Activated CD4-positive, alpha-beta T cell treated with anti-CD3 and anti-CD28 coated beads for 1 hour (primary cell): ENCODE measurements at regions not wholly inside any gene's neighbourhood (a gene's known extent, or its start where the extent isn't known, plus 50 kb on each side); places are given as distances from the start of the nearest gene placed in this dataset.

Source experiments
- DNase-seq: peaks from one replicate; pipeline ENCODE4 v3.0.0-alpha.2; 2020

- no peak for DNase-seq
Observed at GRCh38 chr22:46079093-46079860, 71.0 kb upstream of the PPARA start.

- DNase-seq: no peak
Observed at GRCh38 chr22:46079861-46080821, 70.2 kb upstream of the PPARA start.

GRCh38 chr22:46081036-46081830 is 69.1 kb upstream of the PPARA start:
- DNase-seq: no peak

- DNase-seq: no peak
Observed at GRCh38 chr22:46081831-46082210, 68.5 kb upstream of the PPARA start.

- no peak for DNase-seq
Observed at GRCh38 chr22:46082633-46083032, 67.7 kb upstream of the PPARA start.

GRCh38 chr22:46083383-46084350 is 66.7 kb upstream of the PPARA start:
- DNase-seq: no peak

- DNase-seq: no peak
Observed at GRCh38 chr22:46084376-46084775, 66.0 kb upstream of the PPARA start.

GRCh38 chr22:46084943-46085827 is 65.1 kb upstream of the PPARA start:
- no peak for DNase-seq

- no peak for DNase-seq
Observed at GRCh38 chr22:46085828-46086576, 64.3 kb upstream of the PPARA start.

GRCh38 chr22:46086577-46087335 is 63.6 kb upstream of the PPARA start:
- DNase-seq: no peak

- DNase-seq: no peak
Observed at GRCh38 chr22:46087336-46087690, 63.0 kb upstream of the PPARA start.

GRCh38 chr22:46087816-46088277 is 62.5 kb upstream of the PPARA start:
- no peak for DNase-seq

- DNase-seq: no peak
Observed at GRCh38 chr22:46088541-46089311, 61.6 kb upstream of the PPARA start.

GRCh38 chr22:46089426-46090035 is 60.8 kb upstream of the PPARA start:
- DNase-seq: no peak

GRCh38 chr22:46090036-46090591 is 60.2 kb upstream of the PPARA start:
- DNase-seq: no peak

- DNase-seq: no peak
Observed at GRCh38 chr22:46090631-46091201, 59.6 kb upstream of the PPARA start.

- DNase-seq: no peak
Observed at GRCh38 chr22:46091277-46091977, 58.9 kb upstream of the PPARA start.
